CD4-positive, alpha-beta T cell treated with Interleukin-1 beta for 1 hour (primary cell): ENCODE measurements at regions not wholly inside any gene's neighbourhood (a gene's known extent, or its start where the extent isn't known, plus 50 kb on each side); places are given as distances from the start of the nearest gene placed in this dataset.

Experiments used
- DNase-seq, 2 donors: peaks; one replicate each; pipeline ENCODE4 v3.0.0-alpha.2; 2020 to 2022

- DNase-seq, result no peak
Observed at GRCh38 chr12:77489331-77489970, 341.2 kb upstream of the NAV3 start.

- no peak for DNase-seq
Observed at GRCh38 chr12:77488041-77488620, 342.6 kb upstream of the NAV3 start.

- DNase-seq, result no peak
Observed at GRCh38 chr12:77486872-77487271, 343.8 kb upstream of the NAV3 start.

GRCh38 chr12:77485961-77486854, 344.5 kb upstream of the NAV3 start:
- DNase-seq, result no peak

DNA sequence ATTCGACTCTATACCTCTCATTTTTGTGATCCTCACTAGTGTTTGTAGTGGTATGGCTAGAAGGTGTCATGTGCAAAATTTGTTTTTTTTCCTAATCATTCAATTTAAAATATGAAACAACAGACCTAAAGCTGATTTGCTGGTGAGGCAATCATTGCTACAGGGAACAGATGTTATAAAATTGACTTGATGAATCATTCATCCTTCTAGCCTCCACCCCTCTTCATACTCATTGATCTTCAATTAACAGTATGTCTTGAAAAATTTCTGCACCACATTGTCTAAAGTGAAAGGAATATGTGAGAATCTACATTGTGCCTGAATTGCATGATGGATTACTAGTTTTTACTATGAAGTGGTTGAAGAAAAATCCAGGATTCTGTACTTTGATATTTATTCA, 349.0 kb upstream of the NAV3 start:
- DNase-seq, result no peak

DNA sequence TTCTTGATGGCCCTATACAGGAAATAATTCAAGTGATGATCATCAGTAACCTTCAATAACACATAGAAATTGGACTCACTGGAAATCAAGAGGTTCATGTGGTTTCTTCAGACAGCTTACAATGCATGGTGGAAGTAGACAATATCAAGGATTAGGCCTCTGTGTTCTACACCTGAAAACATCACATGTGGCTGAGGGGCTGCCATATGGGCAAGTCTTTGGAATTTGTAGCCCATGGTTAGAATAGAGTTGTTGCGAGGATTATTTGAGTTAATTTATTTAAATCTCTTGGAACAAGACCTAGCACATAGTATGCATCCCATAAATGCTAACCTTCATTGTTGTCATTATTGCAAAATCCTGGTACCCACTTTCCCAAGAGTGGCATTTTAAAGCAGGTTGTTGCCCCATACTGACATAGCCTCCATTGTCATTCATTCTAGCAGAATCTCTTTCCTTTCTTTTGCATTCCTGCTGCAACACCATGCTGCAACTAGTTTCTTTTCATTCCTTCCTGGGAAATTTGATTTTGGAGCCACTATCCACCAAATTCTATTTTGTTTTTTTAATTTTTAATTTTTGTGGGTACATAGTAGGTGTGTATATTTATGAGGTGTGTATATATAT, 352.7 kb upstream of the NAV3 start:
- no peak for DNase-seq

- DNase-seq, result no peak
Observed at GRCh38 chr12:77471801-77472200, 358.9 kb upstream of the NAV3 start.

DNA sequence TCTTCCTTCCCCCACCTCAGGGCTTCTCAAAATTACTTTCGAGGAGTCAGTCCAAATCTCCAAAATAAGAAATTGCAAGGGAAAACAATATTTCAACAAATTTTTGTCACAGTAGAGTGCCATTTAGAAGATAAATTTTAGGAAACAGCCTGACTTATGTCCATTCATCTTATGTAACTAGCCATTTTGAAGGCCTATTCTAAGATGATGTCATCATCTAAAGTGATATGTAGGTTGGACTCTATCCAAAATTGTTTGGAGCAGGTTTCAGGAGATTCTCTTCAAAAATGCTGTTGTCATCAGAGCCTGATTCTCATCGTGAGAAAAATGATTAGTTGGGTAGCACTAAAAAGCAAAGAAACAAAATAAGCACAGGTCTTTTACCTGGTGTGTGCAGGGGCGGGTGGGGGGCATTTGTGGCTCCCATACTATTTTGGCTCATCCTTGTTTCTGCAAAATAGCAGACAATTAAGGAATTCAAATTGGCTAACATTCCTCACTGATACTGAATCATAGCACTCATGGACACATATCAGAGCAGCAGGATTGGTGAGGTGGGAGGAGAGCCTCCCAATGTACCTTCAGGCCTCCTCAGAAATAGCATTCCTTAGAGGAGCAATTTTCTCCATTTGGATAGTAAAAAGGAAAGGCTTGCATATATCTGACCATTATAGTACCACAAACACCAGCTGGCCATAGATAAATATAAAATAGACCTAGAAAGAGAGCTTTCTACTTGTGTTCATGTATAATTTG, 360.9 kb upstream of the NAV3 start:
- DNase-seq, result no peak

GRCh38 chr12:77442633-77443032, 377.3 kb upstream of the E2F7 start:
- no peak for DNase-seq

DNA sequence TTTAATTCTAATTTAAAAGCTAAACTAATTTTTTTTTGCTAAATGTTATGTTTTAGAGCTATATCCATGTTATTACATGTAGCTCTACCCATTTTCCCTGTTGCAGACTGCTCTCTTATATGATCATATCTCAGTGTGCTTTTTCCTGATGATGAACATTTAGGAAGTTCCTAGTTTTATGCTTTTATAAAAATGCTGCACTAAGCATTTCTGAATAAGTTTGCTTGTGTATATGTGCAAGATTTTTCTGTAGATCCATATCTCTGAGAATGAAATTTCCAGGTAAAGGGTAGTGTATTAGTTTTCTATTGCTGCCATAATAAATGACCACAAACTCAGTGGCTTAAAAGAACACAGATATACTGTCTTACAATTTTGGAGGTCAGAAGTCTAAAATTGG, 374.4 kb upstream of the E2F7 start:
- no peak for DNase-seq

DNA sequence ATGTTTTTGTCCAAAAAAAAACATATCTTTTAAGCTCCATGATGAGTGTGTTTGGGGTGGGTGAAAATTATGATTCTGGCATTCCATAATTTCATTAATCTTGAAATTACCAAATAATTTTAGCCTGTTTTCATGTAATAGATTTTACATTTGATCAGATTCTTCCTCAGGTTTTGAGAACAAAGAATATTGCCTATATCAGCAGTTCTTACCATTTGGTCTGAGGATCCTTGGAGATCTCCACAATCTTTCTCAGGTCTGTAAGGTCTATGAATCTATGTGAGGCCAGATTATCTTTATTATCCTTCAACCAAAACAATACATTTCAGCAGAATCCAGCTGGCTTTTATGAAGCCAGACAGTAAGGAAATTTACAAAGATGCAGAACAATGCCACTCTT, 373.3 kb upstream of the E2F7 start:
- no peak for DNase-seq

DNA sequence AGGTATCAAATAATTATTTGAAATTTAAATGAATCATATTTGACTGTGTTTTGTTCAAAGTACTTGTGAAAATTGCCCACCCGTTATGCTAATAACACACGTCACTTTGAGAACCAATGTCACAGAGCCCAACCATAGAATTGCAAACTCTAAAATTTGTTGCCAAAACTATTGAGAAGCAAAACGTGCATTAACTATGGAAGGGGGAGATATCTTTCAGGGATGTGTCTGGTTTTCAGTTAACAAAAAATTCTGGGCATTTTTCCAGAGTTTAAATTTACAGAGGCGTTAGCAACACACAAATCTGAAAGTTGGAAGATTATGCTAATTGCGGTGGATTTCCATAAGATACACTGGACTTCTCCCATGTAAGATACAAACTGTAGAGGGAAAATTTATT, 371.8 kb upstream of the E2F7 start:
- DNase-seq, result no peak

GRCh38 chr12:77435446-77436091, 370.2 kb upstream of the E2F7 start:
- no peak for DNase-seq

- no peak for DNase-seq
Observed at GRCh38 chr12:77433799-77434198, 368.4 kb upstream of the E2F7 start.

GRCh38 chr12:77429426-77429825, 364.1 kb upstream of the E2F7 start:
- no peak for DNase-seq

DNA sequence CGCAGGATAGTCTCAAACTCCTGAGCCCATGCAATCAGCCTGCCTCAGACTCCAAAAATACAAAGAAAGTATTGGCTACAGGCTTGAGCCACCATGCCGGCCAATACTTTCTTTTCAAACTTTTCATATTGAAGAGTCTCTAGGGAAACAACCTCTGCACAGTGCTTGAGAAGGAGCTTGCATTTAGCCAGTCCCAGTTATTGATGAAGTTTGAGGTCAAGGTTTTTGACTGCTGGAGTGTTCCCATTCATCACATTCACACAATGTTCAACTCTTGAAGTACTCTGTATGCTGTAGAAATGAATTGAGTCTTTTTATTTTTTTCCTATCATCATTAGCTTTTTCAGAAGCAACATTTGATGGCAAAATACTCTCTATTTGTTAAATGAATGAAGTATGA, 355.8 kb upstream of the E2F7 start:
- DNase-seq, result no peak

DNA sequence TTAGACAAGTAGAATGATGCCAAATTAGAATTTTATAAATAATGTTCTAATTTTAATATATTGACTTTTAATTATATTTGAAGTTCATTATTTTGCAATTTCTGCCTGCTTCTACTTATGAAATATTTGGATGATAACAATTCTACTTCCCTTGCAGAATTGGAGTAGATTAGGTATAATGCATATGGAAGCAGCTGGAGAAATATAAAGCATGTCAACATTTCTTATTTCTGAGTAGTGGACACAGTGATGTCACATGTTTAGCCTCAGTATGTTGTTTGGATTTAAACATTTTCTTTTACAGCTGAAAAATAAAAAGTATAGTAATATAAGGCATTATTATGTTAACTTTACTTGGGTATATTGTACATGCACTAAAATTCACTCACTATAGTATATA, 344.2 kb upstream of the E2F7 start:
- DNase-seq, result no peak

GRCh38 chr12:77407931-77408330, 342.6 kb upstream of the E2F7 start:
- DNase-seq, result no peak

DNA sequence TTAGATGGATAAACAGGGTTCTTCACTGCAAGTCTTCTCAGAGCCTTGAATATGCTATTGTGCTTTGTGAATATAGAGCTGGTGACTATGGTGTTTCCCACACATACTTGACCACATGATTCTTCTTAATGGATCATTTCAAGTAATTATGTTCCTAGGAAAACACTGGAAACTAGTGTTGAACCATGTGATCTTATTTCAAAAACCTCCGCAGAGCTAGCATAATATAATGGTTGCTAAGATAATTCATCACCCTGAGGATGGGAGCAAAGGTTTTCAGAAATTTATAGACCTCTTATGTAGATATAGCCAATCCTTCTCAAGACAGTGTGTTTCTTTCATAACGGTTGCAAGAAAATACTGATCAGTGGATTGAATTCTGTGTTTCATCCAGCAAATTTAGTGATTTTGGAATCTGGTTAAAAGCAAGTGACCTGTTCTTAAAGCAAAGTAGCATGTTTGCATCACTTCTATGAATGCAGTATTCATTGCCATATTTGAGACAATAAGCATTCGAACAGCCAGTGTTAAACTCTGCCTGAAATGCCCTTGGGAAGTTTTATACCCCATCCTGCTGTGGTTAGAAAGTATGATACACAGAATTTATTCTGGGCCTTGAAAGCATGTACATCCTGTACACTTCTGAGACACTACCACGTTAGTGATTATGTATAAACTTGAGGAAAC, 341.0 kb upstream of the E2F7 start:
- DNase-seq, result no peak

GRCh38 chr12:77402716-77403115, 337.3 kb upstream of the E2F7 start:
- DNase-seq, result no peak

GRCh38 chr12:77401770-77402081, 336.4 kb upstream of the E2F7 start:
- no peak for DNase-seq
